ENCODE measurements at regions not wholly inside any gene's neighbourhood (a gene's known extent, or its start where the extent isn't known, plus 50 kb on each side); places are given as distances from the start of the nearest gene placed in this dataset.

GRCh38 chr10:33798754-33799153 is 464.3 kb upstream of the NRP1 start:
- H3K4me3 ChIP-seq: no peak overlapping the region
- no peaks in the 10 kb centered on the region for H3K9me3 ChIP-seq
- H3K36me3 ChIP-seq: no peaks in the 10 kb centered on the region
- DNase-seq: no peak
- no peak overlapping the region for H3K27ac ChIP-seq
- no peaks in the 10 kb centered on the region for H3K27me3 ChIP-seq
- no peak for TF ChIP-seq EP300 (IDR thresholded peaks at IDR 0.05)
- no peak for TF ChIP-seq POLR2A (IDR thresholded peaks at IDR 0.05)
- TF ChIP-seq CTCF (IDR thresholded peaks at IDR 0.05): no peak
- TF ChIP-seq POLR2AphosphoS5 (IDR thresholded peaks at IDR 0.05): no peak
- peaks cover 0 to 21% (median 10%) of the 10 kb centered on the region in 4 donors for H3K4me1 ChIP-seq
- intact Hi-C loops (cut with DNase I): no loop called here
- 90 to 91% methylated on average over 1 of the region's 1 CpG for WGBS, 2 donors

GRCh38 chr10:33796680-33797079 is 462.2 kb upstream of the NRP1 start:
- Histone ChIP-seq H3K27me3 (no peaks in the 10 kb centered on the region), H3K27ac (no peak overlapping the region), H3K4me3 (no peak overlapping the region), H3K9me3 (no peaks in the 10 kb centered on the region), H3K36me3 (no peaks in the 10 kb centered on the region), H3K4me1 (peaks cover 0 to 21% (median 10%) of the 10 kb centered on the region in 4 donors)
- TF ChIP-seq CTCF (IDR thresholded peaks at IDR 0.05) (no peak), POLR2A (IDR thresholded peaks at IDR 0.05) (no peak), POLR2AphosphoS5 (IDR thresholded peaks at IDR 0.05) (no peak), EP300 (IDR thresholded peaks at IDR 0.05) (no peak)
- no peak for DNase-seq
- intact Hi-C loops (cut with DNase I): no loop called here
- 92 to 93% methylated on average over 2 of the region's 2 CpGs for WGBS, 2 donors

DNA sequence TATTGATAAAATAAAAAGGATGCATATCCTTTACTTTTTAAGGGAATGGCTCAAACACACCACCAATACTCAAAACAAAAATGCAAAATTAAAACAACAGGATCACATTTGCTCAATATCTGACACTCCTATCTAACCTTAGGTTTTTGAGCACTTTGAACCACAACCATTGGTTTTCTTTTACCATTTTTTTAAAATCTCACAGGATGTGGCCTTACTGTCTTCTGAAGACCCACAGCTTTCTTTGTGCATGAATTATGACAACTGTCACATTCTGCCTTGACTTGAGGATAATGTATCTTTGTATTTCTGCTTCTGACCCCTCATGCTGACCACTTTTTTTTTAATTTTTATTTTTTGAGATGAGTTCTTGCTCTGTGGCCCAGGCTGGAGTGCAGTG is 461.1 kb upstream of the NRP1 start:
- Histone ChIP-seq H3K36me3 (no peaks in the 10 kb centered on the region), H3K27ac (no peak overlapping the region), H3K4me3 (no peak overlapping the region), H3K27me3 (no peaks in the 10 kb centered on the region), H3K9me3 (no peaks in the 10 kb centered on the region), H3K4me1 (peaks cover 0 to 19% (median 9%) of the 10 kb centered on the region in 4 donors)
- TF ChIP-seq POLR2AphosphoS5 (IDR thresholded peaks at IDR 0.05) (no peak), EP300 (IDR thresholded peaks at IDR 0.05) (no peak), CTCF (IDR thresholded peaks at IDR 0.05) (no peak), POLR2A (IDR thresholded peaks at IDR 0.05) (no peak)
- no peak for DNase-seq
- intact Hi-C loops (cut with DNase I): no loop called here

GRCh38 chr10:33794460-33794859 is 460.0 kb upstream of the NRP1 start:
- Histone ChIP-seq H3K27me3 (no peaks in the 10 kb centered on the region), H3K9me3 (no peaks in the 10 kb centered on the region), H3K36me3 (no peaks in the 10 kb centered on the region), H3K4me1 (peaks cover 0 to 8% (median 3%) of the 10 kb centered on the region in 4 donors), H3K4me3 (no peak overlapping the region), H3K27ac (no peak overlapping the region)
- intact Hi-C loops (cut with DNase I): no loop called here
- DNase-seq: no peak
- 60 to 62% methylated on average over 3 of the region's 3 CpGs for WGBS, 2 donors
- TF ChIP-seq EP300 (IDR thresholded peaks at IDR 0.05): no peak
- TF ChIP-seq POLR2AphosphoS5 (IDR thresholded peaks at IDR 0.05): no peak
- no peak for TF ChIP-seq POLR2A (IDR thresholded peaks at IDR 0.05)
- no peak for TF ChIP-seq CTCF (IDR thresholded peaks at IDR 0.05)

GRCh38 chr10:33793793-33794192 is 459.3 kb upstream of the NRP1 start:
- H3K4me3 ChIP-seq: no peak overlapping the region
- TF ChIP-seq POLR2AphosphoS5 (IDR thresholded peaks at IDR 0.05): no peak
- no peak for TF ChIP-seq POLR2A (IDR thresholded peaks at IDR 0.05)
- no peak for TF ChIP-seq EP300 (IDR thresholded peaks at IDR 0.05)
- no peak for TF ChIP-seq CTCF (IDR thresholded peaks at IDR 0.05)
- no peaks in the 10 kb centered on the region for H3K36me3 ChIP-seq
- 80 to 92% methylated on average over 2 of the region's 2 CpGs for WGBS, 2 donors
- H3K27me3 ChIP-seq: no peaks in the 10 kb centered on the region
- no peaks in the 10 kb centered on the region for H3K9me3 ChIP-seq
- intact Hi-C loops (cut with DNase I): no loop called here
- peaks cover 0 to 1% (median under 1%) of the 10 kb centered on the region in 4 donors for H3K4me1 ChIP-seq
- DNase-seq: no peak
- no peak overlapping the region for H3K27ac ChIP-seq

Measured in sigmoid colon (tissue), 6 donors.